ENCODE measurements at regions not wholly inside any gene's neighbourhood (a gene's known extent, or its start where the extent isn't known, plus 50 kb on each side); places are given as distances from the start of the nearest gene placed in this dataset.

DNA sequence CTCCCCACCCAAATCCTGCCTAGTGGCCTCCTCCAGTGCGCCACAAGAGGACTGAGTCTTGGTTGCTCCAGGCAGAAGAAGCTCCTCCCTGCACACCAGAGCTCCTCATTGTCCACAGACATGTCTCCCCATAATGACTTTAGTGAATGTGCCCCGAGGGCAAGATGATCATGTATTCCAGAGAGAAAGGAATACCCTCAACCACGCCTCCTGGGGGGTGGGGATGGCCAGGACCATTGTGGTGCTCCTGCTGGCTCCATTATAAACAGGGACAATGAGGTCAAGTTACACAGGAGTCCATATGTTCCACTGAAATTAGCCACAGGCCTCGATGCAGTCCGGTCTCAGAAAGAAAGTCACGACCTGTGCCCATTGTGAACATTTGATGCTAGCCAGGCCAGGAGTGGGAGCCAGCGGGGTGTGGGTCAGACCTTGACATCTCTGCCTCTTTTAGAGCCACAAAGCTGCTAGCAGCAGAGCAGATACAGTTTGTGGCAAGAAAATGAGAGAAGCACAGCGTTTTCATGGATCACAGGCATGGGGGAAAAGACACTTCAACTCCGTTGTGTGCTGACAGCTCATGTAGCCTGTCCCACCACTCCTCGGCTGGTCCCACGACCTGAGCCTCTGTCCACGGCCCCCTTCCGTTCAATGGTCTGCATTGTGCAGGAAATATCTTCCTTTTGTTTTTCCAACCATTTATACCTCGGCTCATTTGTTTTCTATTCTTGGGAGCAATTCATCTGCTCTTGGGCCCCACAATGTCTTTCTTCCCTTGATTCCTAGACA, 70.7 kb upstream of the FZD7 start:
- H3K27ac Mint-ChIP-seq: no peak overlapping the region
- WGBS, 2 experiments (ENCODE audit: insufficient coverage in 1 of 2, insufficient read length in 1 of 2): 80 to 92% methylated on average over 14 of the region's 14 CpGs
- H3K4me3 ChIP-seq (ENCODE audit: low read length): no peak overlapping the region
- H3K9ac ChIP-seq (ENCODE audit: extremely low read depth, low read length, poor library complexity, severe bottlenecking): no peak overlapping the region
- no peak for TF ChIP-seq CTCF (conservative IDR thresholded peaks at IDR 0.05)
- no peaks in the 10 kb centered on the region for H3K27me3 ChIP-seq (ENCODE audit: control insufficient read depth, insufficient read depth, low read length, poor library complexity, severe bottlenecking)
- H3K4me1 ChIP-seq (ENCODE audit: control insufficient read depth, insufficient read depth, low read length): peaks cover 15% of the 10 kb centered on the region
- no peaks in the 10 kb centered on the region for H3K9me3 ChIP-seq (ENCODE audit: control insufficient read depth, low read length)
- no peaks in the 10 kb centered on the region for H3K36me3 Mint-ChIP-seq (ENCODE audit: low read depth)
- peaks cover 33% of the 10 kb centered on the region for H3K4me1 Mint-ChIP-seq
- DNase-seq: no peak
- no peak overlapping the region for H3K4me3 Mint-ChIP-seq
- no peaks in the 10 kb centered on the region for H3K36me3 ChIP-seq (ENCODE audit: control insufficient read depth, insufficient read depth, low read length)
- H3K27me3 Mint-ChIP-seq (ENCODE audit: insufficient read depth): peaks cover 5% of the 10 kb centered on the region
- H3K27ac ChIP-seq (ENCODE audit: low read depth, low read length): peak overlapping the region; percentile 82
- H3K9me3 Mint-ChIP-seq: no peaks in the 10 kb centered on the region

GRCh38 chr2:201964011-201964410, 69.6 kb upstream of the FZD7 start:
- WGBS, 2 experiments (ENCODE audit: insufficient coverage in 1 of 2, insufficient read length in 1 of 2): 92 to 100% methylated on average over 2 to 4 of the region's 4 CpGs
- Histone ChIP-seq H3K9ac (ENCODE audit: extremely low read depth, low read length, poor library complexity, severe bottlenecking) (no peak overlapping the region), H3K9me3 (ENCODE audit: control insufficient read depth, low read length) (no peaks in the 10 kb centered on the region), H3K27ac (ENCODE audit: low read depth, low read length) (no peak overlapping the region), H3K4me1 (ENCODE audit: control insufficient read depth, insufficient read depth, low read length) (peaks cover 23% of the 10 kb centered on the region), H3K27me3 (ENCODE audit: control insufficient read depth, insufficient read depth, low read length, poor library complexity, severe bottlenecking) (no peaks in the 10 kb centered on the region), H3K4me3 (ENCODE audit: low read length) (no peak overlapping the region), H3K36me3 (ENCODE audit: control insufficient read depth, insufficient read depth, low read length) (no peaks in the 10 kb centered on the region)
- Mint-ChIP-seq H3K27me3 (ENCODE audit: insufficient read depth) (peaks cover 5% of the 10 kb centered on the region), H3K9me3 (no peaks in the 10 kb centered on the region), H3K27ac (no peak overlapping the region), H3K4me3 (no peak overlapping the region), H3K36me3 (ENCODE audit: low read depth) (no peaks in the 10 kb centered on the region), H3K4me1 (peaks cover 41% of the 10 kb centered on the region)
- TF ChIP-seq CTCF (conservative IDR thresholded peaks at IDR 0.05): no peak
- no peak for DNase-seq

DNA sequence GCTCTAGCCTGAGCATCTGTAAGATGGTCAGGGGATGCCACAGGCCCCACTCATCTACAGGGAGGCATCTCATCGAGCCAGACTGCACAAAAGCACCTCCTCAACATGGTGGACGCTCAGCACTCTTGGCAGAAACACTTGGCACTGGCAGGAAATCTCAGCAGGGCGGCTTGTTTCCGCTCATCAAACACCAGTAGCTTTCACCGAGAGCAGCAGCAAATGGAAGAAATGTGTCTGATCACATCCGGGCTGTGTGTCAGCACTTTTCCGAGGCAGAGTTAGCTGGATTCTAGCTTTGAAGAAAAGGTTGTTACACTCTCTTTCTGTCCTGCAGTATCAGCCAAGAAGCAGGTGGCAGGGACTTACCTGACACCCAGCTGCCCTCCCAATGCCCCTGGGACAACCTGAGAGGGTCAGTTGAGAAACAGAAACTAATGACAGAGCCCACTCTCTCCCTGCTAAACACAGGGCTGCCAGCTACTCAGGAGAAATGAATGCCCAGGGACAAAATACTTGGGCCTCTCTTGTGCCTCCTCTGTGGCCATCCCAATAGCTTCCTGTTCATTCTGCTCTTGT, 68.9 kb upstream of the FZD7 start:
- no peak overlapping the region for H3K4me3 ChIP-seq (ENCODE audit: low read length)
- Mint-ChIP-seq H3K4me1 (peaks cover 42% of the 10 kb centered on the region), H3K36me3 (ENCODE audit: low read depth) (no peaks in the 10 kb centered on the region), H3K4me3 (no peak overlapping the region), H3K9me3 (no peaks in the 10 kb centered on the region), H3K27me3 (ENCODE audit: insufficient read depth) (peaks cover 5% of the 10 kb centered on the region), H3K27ac (no peak overlapping the region)
- H3K27me3 ChIP-seq (ENCODE audit: control insufficient read depth, insufficient read depth, low read length, poor library complexity, severe bottlenecking): no peaks in the 10 kb centered on the region
- 82 to 94% methylated on average over 4 to 7 of the region's 7 CpGs for WGBS, 2 experiments (ENCODE audit: insufficient coverage in 1 of 2, insufficient read length in 1 of 2)
- H3K9ac ChIP-seq (ENCODE audit: extremely low read depth, low read length, poor library complexity, severe bottlenecking): no peak overlapping the region
- H3K4me1 ChIP-seq (ENCODE audit: control insufficient read depth, insufficient read depth, low read length): peaks cover 24% of the 10 kb centered on the region
- no peaks in the 10 kb centered on the region for H3K36me3 ChIP-seq (ENCODE audit: control insufficient read depth, insufficient read depth, low read length)
- no peak for DNase-seq
- no peaks in the 10 kb centered on the region for H3K9me3 ChIP-seq (ENCODE audit: control insufficient read depth, low read length)
- no peak overlapping the region for H3K27ac ChIP-seq (ENCODE audit: low read depth, low read length)
- TF ChIP-seq CTCF (conservative IDR thresholded peaks at IDR 0.05): no peak
